ENCODE measurements at regions not wholly inside any gene's neighbourhood (a gene's known extent, or its start where the extent isn't known, plus 50 kb on each side); places are given as distances from the start of the nearest gene placed in this dataset.
"Not testable (repeated sequence)": the region's sequence is repeated elsewhere in the genome, so short reads cannot be mapped to it uniquely, and the experiment has no call there.

- TF ChIP-seq CTCF (conservative IDR thresholded peaks at IDR 0.05): no peak
- H3K27me3 Mint-ChIP-seq: peaks cover 6% of the 10 kb centered on the region
These were observed 396.7 kb downstream of the TNS3 start for GRCh38 chr7:47185170-47185569.

GRCh38 chr7:47183862-47184590 is 397.9 kb downstream of the TNS3 start:
- Mint-ChIP-seq H3K9me3 (no peaks in the 10 kb centered on the region), H3K36me3 (no peaks in the 10 kb centered on the region), H3K27me3 (peaks cover 6% of the 10 kb centered on the region), H3K4me3 (no peak overlapping the region), H3K4me1 (ENCODE audit: unreplicated experiment) (peaks cover 19% of the 10 kb centered on the region), H3K27ac (no peak overlapping the region)
- no peak for DNase-seq (ENCODE audit: extremely low spot score, unreplicated experiment)
- TF ChIP-seq CTCF (conservative IDR thresholded peaks at IDR 0.05): no peak

More at GRCh38 chr7:47185170-47185569, 396.7 kb downstream of the TNS3 start:
- Mint-ChIP-seq H3K4me1 (ENCODE audit: unreplicated experiment) (peaks cover 12% of the 10 kb centered on the region), H3K27ac (no peak overlapping the region), H3K4me3 (no peak overlapping the region), H3K36me3 (no peaks in the 10 kb centered on the region), H3K9me3 (no peaks in the 10 kb centered on the region)
- no peak for DNase-seq (ENCODE audit: extremely low spot score, unreplicated experiment)

GRCh38 chr7:47181746-47182361 is 400.1 kb downstream of the TNS3 start:
- no peak for TF ChIP-seq CTCF (conservative IDR thresholded peaks at IDR 0.05)
- no peak overlapping the region for H3K27ac Mint-ChIP-seq
- peaks cover 17% of the 10 kb centered on the region for H3K4me1 Mint-ChIP-seq (ENCODE audit: unreplicated experiment)
- no peak overlapping the region for H3K4me3 Mint-ChIP-seq
- DNase-seq (ENCODE audit: extremely low spot score, unreplicated experiment): no peak
- H3K36me3 Mint-ChIP-seq: no peaks in the 10 kb centered on the region
- peaks cover 6% of the 10 kb centered on the region for H3K27me3 Mint-ChIP-seq
- no peaks in the 10 kb centered on the region for H3K9me3 Mint-ChIP-seq

GRCh38 chr7:47180516-47180826 is 401.4 kb downstream of the TNS3 start:
- H3K4me1 Mint-ChIP-seq (ENCODE audit: unreplicated experiment): peaks cover 17% of the 10 kb centered on the region

GRCh38 chr7:47179812-47180515 is 401.9 kb downstream of the TNS3 start:
- Mint-ChIP-seq H3K4me1 (ENCODE audit: unreplicated experiment) (peaks cover 17% of the 10 kb centered on the region), H3K4me3 (no peak overlapping the region), H3K9me3 (peaks cover 6% of the 10 kb centered on the region), H3K27me3 (peaks cover 6% of the 10 kb centered on the region), H3K27ac (no peak overlapping the region), H3K36me3 (peaks cover 3% of the 10 kb centered on the region)
- TF ChIP-seq CTCF (conservative IDR thresholded peaks at IDR 0.05): peak; percentile 96
- DNase-seq (ENCODE audit: extremely low spot score, unreplicated experiment): no peak

More at GRCh38 chr7:47180516-47180826, 401.4 kb downstream of the TNS3 start:
- no peak overlapping the region for H3K4me3 Mint-ChIP-seq
- H3K27ac Mint-ChIP-seq: no peak overlapping the region
- peaks cover 6% of the 10 kb centered on the region for H3K9me3 Mint-ChIP-seq
- peaks cover 6% of the 10 kb centered on the region for H3K27me3 Mint-ChIP-seq
- no peak for TF ChIP-seq CTCF (conservative IDR thresholded peaks at IDR 0.05)
- DNase-seq (ENCODE audit: extremely low spot score, unreplicated experiment): no peak
- H3K36me3 Mint-ChIP-seq: peaks cover 3% of the 10 kb centered on the region

GRCh38 chr7:47172602-47173539 is 409.0 kb downstream of the TNS3 start:
- not testable (repeated sequence) for H3K27me3 Mint-ChIP-seq; H3K9me3 Mint-ChIP-seq; H3K4me1 Mint-ChIP-seq (ENCODE audit: unreplicated experiment)

More at GRCh38 chr7:47172602-47173539, 409.0 kb downstream of the TNS3 start:
- H3K4me3 Mint-ChIP-seq; DNase-seq (ENCODE audit: extremely low spot score, unreplicated experiment); H3K36me3 Mint-ChIP-seq; H3K27ac Mint-ChIP-seq: not testable (repeated sequence)
